Liver (tissue), 8 donors: ENCODE measurements at regions not wholly inside any gene's neighbourhood (a gene's known extent, or its start where the extent isn't known, plus 50 kb on each side); places are given as distances from the start of the nearest gene placed in this dataset.

Source experiments
- DNase-seq: peaks from one replicate; pipeline ENCODE4 v3.0.0-alpha.2; 2017; ENCODE audit warnings: low spot score
- H3K27ac ChIP-seq, 2 donors: one replicate each; pipeline ENCODE4 v1.7.0; 2013; ENCODE audit warnings: inconsistent platforms in 2 of 2, low read length in 2 of 2, control low read depth in 1 of 2, low read depth in 1 of 2, mild to moderate bottlenecking in 1 of 2
- H3K27me3 ChIP-seq, 4 donors: one replicate each; pipeline versions ENCODE4 v1.6.1 to v1.7.0; 2013; ENCODE audit warnings: low read length in 3 of 4, inconsistent platforms in 1 of 4, mild to moderate bottlenecking in 1 of 4, moderate library complexity in 1 of 4; ENCODE audit not compliant: control insufficient read depth in 4 of 4, insufficient read depth in 4 of 4
- H3K36me3 ChIP-seq, 4 donors: one replicate each; pipeline versions ENCODE4 v1.6.1 to v1.7.0; 2013; ENCODE audit warnings: low read length in 3 of 4, mild to moderate bottlenecking in 3 of 4, low read depth in 1 of 4, moderate library complexity in 1 of 4; ENCODE audit not compliant: control insufficient read depth in 4 of 4, insufficient read depth in 3 of 4
- H3K4me1 ChIP-seq, 4 donors: one replicate each; pipeline versions ENCODE4 v1.6.1 to v1.7.0; 2013; ENCODE audit warnings: low read length in 3 of 4, mild to moderate bottlenecking in 3 of 4, moderate library complexity in 1 of 4; ENCODE audit not compliant: control insufficient read depth in 4 of 4, insufficient read depth in 4 of 4
- H3K4me3 ChIP-seq, 3 donors: one replicate each; pipeline versions ENCODE4 v1.6.1 to v1.7.0; 2013; ENCODE audit warnings: low read length in 3 of 3, control low read depth in 1 of 3, low read depth in 1 of 3, mild to moderate bottlenecking in 1 of 3
- H3K9ac ChIP-seq, 2 donors: one replicate each; pipeline ENCODE4 v1.7.0; 2013; ENCODE audit warnings: low read length in 2 of 2, mild to moderate bottlenecking in 2 of 2, moderate library complexity in 2 of 2, control low read depth in 1 of 2, low read depth in 1 of 2
- H3K9me3 ChIP-seq, 4 donors: one replicate each; pipeline versions ENCODE4 v1.6.1 to v1.7.0; 2013; ENCODE audit warnings: low read length in 3 of 4; ENCODE audit not compliant: control insufficient read depth in 4 of 4
- CTCF ChIP-seq: fragments of 150-350 bp; IDR thresholded peaks from 2 replicates; pipeline ENCODE4 v1.5.1; 2017; ENCODE audit warnings: improper control_type of control experiment, low read depth, low read length; ENCODE audit not compliant: missing input control
- EGR1 ChIP-seq, 2 donors: IDR thresholded peaks; 2 replicates each; pipeline ENCODE4 v1.6.1; 2016 to 2018; ENCODE audit warnings: antibody characterized with exemption in 2 of 2, low read depth in 2 of 2
- FOXA1 ChIP-seq: IDR thresholded peaks from 2 replicates; pipeline ENCODE4 v1.6.1; 2016; ENCODE audit warnings: antibody characterized with exemption
- FOXA2 ChIP-seq: IDR thresholded peaks from 2 replicates; pipeline ENCODE4 v1.6.1; 2016; ENCODE audit warnings: antibody characterized with exemption
- GABPA ChIP-seq, 2 donors: IDR thresholded peaks in 1 of 2; conservative IDR thresholded peaks in 1 of 2; 2 replicates each; pipeline ENCODE4 v1.6.1; 2016; ENCODE audit warnings: antibody characterized with exemption in 2 of 2, mild to moderate bottlenecking in 1 of 2, moderate library complexity in 1 of 2
- HNF4A ChIP-seq, 2 donors: conservative IDR thresholded peaks; 2 replicates each; pipeline ENCODE4 v1.6.1; 2016; ENCODE audit warnings: antibody characterized with exemption in 2 of 2, mild to moderate bottlenecking in 2 of 2
- HNF4G ChIP-seq: IDR thresholded peaks from 2 replicates; pipeline ENCODE4 v1.6.1; 2016; ENCODE audit warnings: antibody characterized with exemption
- JUND ChIP-seq, 2 donors: IDR thresholded peaks; 2 replicates each; pipeline ENCODE4 v1.6.1; 2016; ENCODE audit warnings: antibody characterized with exemption in 2 of 2
- NR2F2 ChIP-seq: IDR thresholded peaks from 2 replicates; pipeline ENCODE4 v1.6.1; 2016; ENCODE audit warnings: antibody characterized with exemption
- RAD21 ChIP-seq, 2 donors: IDR thresholded peaks; 2 replicates each; pipeline ENCODE4 v1.6.1; 2016; ENCODE audit warnings: antibody characterized with exemption in 2 of 2, mild to moderate bottlenecking in 2 of 2
- REST ChIP-seq: IDR thresholded peaks from 2 replicates; pipeline ENCODE4 v1.6.1; 2016; ENCODE audit warnings: antibody characterized with exemption, mild to moderate bottlenecking
- SP1 ChIP-seq: IDR thresholded peaks from 2 replicates; pipeline ENCODE4 v1.6.1; 2018; ENCODE audit warnings: antibody characterized with exemption, mild to moderate bottlenecking
- TAF1 ChIP-seq: conservative IDR thresholded peaks from 2 replicates; pipeline ENCODE4 v1.6.1; 2016; ENCODE audit warnings: antibody characterized with exemption, mild to moderate bottlenecking
- YY1 ChIP-seq: IDR thresholded peaks from 2 replicates; pipeline ENCODE4 v1.6.1; 2016; ENCODE audit warnings: antibody characterized with exemption, mild to moderate bottlenecking
- ZBTB33 ChIP-seq: IDR thresholded peaks from 2 replicates; pipeline ENCODE4 v1.6.1; 2016; ENCODE audit warnings: antibody characterized with exemption
- WGBS: extraction: QIAGEN DNeasy Blood & Tissue Kit; methylation state at CpG from one replicate; pipeline ENCODE4 v1.1.7; 2013; 5-methylcytosine and 5-hydroxymethylcytosine counted together
- donor health status: healthy.
- donor health status: healthy.
- donor health status: healthy.
- donor health status: healthy.
- donor health status: healthy.

GRCh38 chr3:35067750-35068149 is 571.6 kb upstream of the ARPP21 start:
- DNase-seq: no peak
- WGBS: 94% methylated on average over 7 of the region's 7 CpGs
- no peak overlapping the region for H3K27ac ChIP-seq
- no peaks in the 10 kb centered on the region for H3K27me3 ChIP-seq
- H3K4me1 ChIP-seq: no peaks in the 10 kb centered on the region
- no peak for TF ChIP-seq JUND (IDR thresholded peaks at IDR 0.05)
- no peak for TF ChIP-seq HNF4A (conservative IDR thresholded peaks at IDR 0.05)
- TF ChIP-seq NR2F2: no peak
- TF ChIP-seq RAD21 (IDR thresholded peaks at IDR 0.05): no peak
- no peak for TF ChIP-seq TAF1
- TF ChIP-seq FOXA1: no peak
- no peak for TF ChIP-seq HNF4G
- TF ChIP-seq GABPA (IDR thresholded peaks at IDR 0.05 in 1 of 2, conservative IDR thresholded peaks at IDR 0.05 in 1 of 2): no peak
- H3K9ac ChIP-seq: no peak overlapping the region
- no peaks in the 10 kb centered on the region for H3K36me3 ChIP-seq
- H3K9me3 ChIP-seq: no peaks in the 10 kb centered on the region
- H3K4me3 ChIP-seq: no peak overlapping the region

- H3K4me1 ChIP-seq: no peaks in the 10 kb centered on the region
- no peak overlapping the region for H3K27ac ChIP-seq
- no peak for DNase-seq
- H3K27me3 ChIP-seq: no peaks in the 10 kb centered on the region
- 91% methylated on average over 2 of the region's 2 CpGs for WGBS
- no peaks in the 10 kb centered on the region for H3K9me3 ChIP-seq
- no peak overlapping the region for H3K9ac ChIP-seq
- H3K36me3 ChIP-seq: no peaks in the 10 kb centered on the region
- H3K4me3 ChIP-seq: no peak overlapping the region
- TF ChIP-seq GABPA (IDR thresholded peaks at IDR 0.05 in 1 of 2, conservative IDR thresholded peaks at IDR 0.05 in 1 of 2): no peak
- no peak for TF ChIP-seq CTCF
- no peak for TF ChIP-seq HNF4G
- TF ChIP-seq RAD21 (IDR thresholded peaks at IDR 0.05): no peak
- TF ChIP-seq SP1: no peak
- no peak for TF ChIP-seq ZBTB33
- no peak for TF ChIP-seq TAF1
- TF ChIP-seq YY1: no peak
- TF ChIP-seq EGR1 (IDR thresholded peaks at IDR 0.05; ENCODE audit: low read depth in 2 of 2): no peak
- no peak for TF ChIP-seq NR2F2
- TF ChIP-seq REST: no peak
- no peak for TF ChIP-seq JUND (IDR thresholded peaks at IDR 0.05)
- TF ChIP-seq FOXA2: no peak
Measured at GRCh38 chr3:35070088-35070487, 569.2 kb upstream of the ARPP21 start.
